GM18909 (cell line): ENCODE measurements at regions not wholly inside any gene's neighbourhood (a gene's known extent, or its start where the extent isn't known, plus 50 kb on each side); places are given as distances from the start of the nearest gene placed in this dataset.

ENCODE experiments used
- ATAC-seq: cut with Tn5 transposase; IDR thresholded peaks from one replicate; pipeline ENCODE4 v1.9.1; 2021; ENCODE audit warnings: mild to moderate bottlenecking; ENCODE audit not compliant: unreplicated experiment, poor library complexity

DNA sequence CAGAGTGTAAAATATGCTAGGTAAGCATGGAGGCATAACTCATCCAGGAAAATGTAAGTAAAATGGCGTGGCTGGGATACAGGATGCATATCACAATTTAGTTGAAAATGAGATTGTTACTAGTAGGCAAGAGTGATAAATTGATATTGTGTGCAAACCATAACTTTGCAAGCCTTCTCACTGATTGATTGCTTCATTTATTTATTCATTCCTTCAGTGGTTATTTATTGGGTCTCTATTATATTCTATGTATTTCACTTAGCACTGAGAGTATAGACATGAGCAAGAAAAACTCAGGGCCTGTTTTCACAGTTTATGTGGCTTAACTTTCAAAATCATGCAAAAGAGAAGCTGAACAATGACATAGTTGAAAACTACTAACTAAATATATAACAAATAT lies 241.0 kb upstream of the EYS start:
- no peak for ATAC-seq

DNA sequence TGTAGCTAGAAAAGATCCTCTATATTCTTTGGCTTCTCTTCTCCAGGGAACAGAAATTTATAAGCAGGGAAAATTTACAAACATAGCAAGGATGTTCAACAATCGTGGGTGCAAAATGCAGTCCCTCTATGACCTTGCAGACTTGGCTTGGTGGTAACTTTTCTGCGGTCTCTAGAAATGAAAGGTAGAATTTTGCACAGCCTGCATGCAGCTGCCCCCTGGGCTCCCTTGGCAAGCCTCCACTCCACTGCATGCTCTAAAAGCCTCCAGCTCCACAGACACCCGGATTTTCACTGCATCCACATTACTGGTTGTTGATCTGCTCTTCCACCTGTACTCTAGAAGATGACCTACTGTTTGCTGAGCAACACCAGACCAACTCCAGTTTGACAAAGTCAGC lies 236.5 kb upstream of the EYS start:
- ATAC-seq, result no peak

DNA sequence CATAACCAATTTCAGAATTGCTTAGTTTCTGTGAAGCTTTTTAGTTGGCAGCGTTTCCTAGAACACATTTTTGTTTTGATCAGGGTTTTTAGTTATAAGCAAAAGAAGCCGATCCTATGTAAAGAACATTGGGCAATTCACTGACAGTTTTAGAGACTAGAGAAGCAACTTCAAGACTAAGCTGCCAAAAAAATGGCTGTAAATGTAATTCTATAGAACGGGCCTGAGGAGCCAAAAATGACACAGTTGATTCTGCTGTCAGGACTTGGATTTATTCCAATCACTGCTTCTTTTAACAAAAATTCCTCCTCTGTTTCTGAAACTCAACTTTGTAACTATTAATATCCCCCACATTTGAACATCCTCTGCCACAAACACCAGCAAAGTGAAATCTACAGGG lies 236.0 kb upstream of the EYS start:
- ATAC-seq, result no peak

DNA sequence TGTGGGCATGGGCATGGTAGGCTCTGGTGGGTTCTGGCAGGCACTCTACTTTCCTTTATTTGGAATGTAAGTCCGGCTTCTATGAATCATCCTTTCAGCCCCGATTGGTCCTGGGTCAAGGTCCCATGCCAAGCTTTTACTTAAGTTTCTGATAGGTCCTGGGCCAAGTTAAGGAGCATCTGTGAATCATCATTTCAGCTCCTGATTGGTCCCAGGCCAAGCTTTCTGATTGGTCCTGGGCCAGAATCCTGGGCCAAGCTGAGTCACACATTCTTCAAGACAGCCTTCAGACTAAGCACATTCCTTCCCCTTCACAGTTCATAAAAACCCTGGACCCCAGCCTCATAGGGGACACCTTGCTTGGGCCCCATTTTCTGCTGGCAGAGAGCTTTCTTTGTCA lies 231.0 kb upstream of the EYS start:
- ATAC-seq, result no peak

DNA sequence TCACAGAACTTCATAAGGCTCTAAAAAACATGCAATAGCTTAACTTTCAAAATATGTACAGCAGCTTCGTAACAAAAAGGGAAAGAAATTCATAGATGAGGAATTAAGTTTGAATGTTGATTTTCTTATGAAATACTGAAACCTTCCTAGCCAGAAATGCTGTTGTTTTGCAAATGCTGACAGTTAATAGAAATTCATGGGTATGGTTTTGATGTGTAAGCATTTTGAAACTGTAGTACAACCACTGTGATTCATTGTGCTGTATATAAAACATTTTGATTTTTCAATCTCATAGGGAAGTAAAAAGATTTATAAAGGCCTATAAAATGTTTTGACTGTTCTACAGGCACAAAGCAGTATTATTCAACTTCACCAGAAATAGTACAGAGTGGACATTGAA lies 228.4 kb upstream of the EYS start:
- no peak for ATAC-seq

DNA sequence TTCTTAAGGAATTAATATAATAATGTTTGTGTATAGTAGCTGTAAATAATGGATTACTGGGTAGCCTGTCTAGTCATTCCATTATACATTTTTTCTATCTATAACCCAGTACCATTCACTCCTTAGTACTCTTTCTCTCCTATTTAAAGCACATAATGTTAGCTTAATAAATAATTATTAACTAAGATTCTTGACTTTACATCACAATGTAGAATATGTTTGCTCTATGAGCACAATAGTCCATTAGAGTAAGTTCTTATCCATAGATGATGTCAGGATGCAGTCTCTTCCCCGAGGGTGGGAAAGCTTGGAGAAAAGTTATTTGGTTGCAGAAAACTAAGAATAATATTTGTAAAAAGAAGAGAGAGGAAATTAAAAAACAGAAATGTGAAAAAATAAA lies 226.4 kb upstream of the EYS start:
- ATAC-seq, result no peak

DNA sequence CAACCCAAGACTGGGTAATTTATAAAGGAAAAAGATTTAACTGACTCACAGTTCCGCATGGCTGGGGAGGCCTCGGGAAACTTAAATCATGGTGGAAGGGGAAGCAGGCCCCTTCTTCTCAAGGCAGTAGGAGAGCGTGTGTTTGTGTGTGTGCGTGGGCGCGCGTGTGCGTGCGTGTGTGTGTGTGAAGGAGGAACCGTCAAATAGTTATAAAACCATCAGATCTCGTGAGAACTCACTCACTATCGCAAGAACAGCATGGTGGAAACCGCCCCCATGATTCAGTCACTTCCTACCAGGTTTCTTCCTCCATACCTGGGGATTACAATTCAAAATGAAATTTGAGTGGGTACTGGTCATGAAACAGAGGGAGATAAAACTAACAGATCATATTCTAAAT lies 220.1 kb upstream of the EYS start:
- no peak for ATAC-seq

DNA sequence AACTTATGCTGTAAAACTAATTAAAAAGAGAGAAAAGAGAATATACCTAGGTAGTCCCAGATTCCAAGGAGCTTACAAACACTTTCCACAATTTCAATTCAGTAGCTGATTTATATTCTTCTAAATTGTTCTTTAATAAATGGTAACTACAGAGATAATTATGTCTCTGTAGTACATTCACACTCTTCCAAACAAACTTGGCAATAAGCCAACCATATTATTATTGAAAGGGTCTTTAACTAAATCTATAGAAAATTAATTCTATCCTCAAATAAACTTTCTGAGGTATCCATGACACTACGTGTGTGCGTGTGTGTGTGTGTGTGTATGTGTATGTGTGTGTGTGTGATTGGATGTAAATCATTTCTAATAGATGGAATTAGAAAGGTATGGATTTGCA lies 217.4 kb upstream of the EYS start:
- no peak for ATAC-seq

DNA sequence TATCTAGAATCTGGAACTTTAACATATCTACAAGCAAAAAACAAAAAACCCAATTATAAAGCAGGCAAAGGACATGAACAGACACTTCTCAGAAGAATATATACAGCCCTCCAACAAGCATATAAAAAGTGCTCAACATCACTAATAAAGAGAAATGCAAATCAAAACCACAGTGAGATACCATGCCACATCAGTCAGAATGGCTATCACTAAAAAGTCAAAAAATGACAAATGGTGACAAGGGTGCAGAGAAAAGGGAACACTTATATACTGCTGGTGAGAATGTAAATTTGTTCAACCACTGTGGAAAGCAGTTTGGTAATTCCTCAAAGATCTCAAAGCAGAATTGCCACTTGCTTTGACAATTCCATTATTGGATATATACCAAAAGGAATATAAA lies 215.0 kb upstream of the EYS start:
- ATAC-seq, result no peak

DNA sequence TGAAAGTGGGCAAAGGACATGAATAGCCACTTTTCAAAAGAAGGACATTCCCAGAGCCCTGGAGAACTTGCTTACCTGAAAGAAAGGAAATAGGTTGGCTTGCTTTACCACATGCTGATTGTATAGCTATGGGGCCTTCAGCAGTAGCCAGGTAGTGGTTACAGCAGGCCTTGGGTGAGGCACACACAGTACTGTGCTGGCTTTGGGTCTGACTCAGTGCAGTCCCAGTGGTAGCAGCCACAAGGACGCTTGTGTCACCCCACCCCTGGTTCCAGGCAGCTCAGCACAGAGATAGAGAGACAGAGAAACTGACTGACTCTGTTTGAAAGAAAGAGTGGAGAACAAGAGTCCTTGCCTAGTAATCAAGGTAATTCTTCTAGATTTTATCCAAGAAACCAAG lies 201.0 kb upstream of the EYS start:
- ATAC-seq, result no peak

DNA sequence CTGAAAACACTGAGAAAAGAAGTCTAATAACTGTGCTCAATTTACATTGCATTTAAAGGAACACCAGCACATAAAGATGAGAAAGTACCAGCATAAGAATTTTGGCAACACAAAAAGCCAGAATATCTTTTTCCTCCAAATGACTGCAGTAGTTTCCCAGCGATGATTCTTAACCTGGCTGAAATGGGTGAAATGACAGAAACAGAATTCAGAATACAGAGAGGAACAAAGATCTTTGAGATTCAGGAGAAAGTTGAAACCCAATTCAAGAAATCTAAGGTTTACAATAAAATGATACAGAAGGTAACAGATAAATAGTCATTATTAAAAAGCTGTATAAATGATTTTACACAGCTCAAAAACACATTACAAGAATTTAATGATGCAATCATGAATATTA lies 197.0 kb upstream of the EYS start:
- no peak for ATAC-seq

DNA sequence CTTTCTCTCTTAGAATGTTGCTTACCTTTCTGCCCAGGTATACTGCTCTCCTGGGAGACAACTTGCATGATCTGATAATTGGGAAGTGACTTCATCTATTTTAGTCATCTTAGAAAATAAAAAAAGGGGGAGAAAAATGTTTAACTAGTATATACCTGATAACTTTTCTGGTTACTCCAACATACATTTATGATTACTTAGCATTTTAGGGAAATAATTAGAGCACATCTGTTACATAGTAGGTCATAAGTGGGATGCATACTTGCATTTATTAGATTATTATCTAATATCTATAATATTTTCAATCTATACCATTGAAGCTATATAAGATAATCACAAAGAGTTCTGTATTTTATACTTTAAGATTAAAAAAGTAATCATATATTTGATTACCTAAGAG lies 193.9 kb upstream of the EYS start:
- ATAC-seq, result no peak

DNA sequence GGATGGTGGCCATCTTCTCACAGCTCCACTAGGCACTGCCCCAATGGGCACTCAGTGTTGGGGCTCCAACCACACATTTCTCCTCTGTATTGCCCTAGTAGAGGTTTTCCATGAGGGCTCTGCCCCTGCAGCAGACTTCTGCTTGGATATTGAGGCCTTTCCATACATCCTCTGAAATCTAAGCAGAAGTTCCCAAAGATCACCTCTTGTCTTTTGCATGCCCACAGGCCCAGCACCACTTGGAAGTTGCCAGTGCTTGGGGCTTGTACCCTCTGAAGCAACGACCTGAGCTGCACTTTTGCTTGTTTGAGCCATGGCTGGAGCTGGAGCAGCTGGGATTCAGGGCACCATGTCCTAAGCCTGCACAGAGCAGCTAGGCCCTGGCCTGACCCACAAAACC lies 189.1 kb upstream of the EYS start:
- no peak for ATAC-seq

DNA sequence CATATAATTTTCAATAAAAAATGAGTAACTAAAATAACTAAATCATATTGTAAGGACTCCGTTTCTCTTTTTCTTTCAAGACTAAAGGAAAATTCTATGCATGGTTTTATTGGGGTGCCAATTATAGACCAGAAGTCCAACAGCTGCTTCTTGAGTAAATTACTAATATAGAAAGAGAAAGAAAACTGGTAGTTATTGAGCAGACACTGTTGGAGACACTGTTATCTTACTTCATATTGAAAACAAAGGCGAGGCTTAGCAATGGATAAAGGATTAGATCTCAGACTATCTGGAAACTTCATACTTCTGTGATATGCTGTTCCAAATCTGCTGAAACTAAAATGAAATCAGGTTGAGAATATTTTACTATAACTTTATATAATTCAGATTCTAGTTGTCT lies 169.6 kb upstream of the EYS start:
- ATAC-seq, result no peak

DNA sequence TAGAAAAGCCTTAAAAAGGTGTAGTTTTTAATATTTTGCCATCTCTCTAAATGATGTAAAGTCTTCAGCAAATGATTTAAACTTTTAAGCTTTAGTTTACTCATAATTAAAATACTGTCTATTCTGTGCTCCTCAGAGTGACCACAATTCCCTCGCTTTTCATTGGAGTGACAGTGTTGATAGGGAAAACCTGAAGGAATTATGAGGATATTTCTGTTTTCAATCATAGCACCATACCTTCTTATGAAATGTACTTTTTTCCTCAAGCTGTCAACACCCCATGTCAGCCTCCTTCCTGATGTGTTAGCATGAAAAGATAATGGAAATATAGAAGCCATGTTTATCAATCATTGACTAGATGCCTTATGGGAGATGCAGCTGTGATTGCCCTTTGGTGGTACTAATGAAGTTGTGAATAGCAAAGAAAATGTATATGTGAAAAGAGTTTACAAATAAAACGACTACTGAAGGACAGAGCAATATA lies 145.4 kb upstream of the EYS start:
- ATAC-seq, result no peak

DNA sequence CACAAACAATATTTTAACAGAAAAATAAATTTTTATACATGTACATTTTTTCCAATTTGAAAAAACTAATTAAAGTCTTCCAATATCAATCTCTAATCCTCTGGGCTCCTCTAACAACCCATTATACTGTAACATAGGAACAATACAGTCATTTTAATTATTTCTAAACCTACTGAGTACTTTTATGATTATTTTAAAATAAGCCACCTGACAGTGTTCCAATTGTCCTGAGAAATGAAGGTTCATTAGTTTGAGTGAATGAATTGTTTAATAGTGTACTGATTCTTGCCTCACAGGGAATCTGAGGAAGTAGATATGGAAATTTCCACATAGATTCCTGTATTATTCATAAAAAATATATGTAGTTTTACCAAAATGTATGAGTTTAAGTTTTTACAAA lies 123.1 kb upstream of the EYS start:
- ATAC-seq, result no peak

DNA sequence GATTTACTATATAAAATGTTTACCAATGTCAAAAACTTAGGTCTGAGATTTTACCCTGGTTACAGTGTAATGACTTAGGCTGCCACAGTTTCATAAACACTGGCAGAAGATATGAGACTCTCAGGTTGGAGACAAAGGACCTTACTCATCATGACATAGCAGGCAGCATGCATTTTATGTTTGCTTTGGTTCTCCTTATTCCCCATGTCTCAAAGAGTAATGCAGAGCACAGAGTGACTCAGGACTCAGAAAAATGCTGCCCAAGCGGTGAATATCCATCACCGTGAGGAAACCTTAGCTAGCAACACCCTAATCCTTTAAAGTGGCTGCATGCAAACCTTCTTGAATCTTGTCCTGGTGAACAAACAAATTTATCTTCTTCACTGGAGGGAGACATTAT lies 112.1 kb upstream of the EYS start:
- no peak for ATAC-seq

DNA sequence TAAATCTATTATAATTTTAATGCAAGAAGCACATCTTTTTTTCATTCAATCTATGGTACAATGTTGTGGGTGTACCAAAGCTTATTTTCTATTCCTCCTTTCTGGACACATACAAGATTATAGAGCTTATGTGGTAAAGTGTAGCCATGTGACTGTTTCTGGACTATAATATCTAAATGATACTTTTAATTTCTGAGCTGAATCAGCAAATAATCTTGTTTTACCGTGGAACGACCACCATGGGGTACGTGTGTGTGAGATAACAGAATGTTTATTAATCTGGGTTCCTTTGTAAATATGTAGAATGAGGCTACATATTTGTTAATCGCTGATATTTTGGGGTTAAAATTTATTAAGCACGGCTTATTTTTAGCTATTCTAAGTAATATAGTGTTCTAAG lies 111.5 kb upstream of the EYS start:
- ATAC-seq, result no peak

DNA sequence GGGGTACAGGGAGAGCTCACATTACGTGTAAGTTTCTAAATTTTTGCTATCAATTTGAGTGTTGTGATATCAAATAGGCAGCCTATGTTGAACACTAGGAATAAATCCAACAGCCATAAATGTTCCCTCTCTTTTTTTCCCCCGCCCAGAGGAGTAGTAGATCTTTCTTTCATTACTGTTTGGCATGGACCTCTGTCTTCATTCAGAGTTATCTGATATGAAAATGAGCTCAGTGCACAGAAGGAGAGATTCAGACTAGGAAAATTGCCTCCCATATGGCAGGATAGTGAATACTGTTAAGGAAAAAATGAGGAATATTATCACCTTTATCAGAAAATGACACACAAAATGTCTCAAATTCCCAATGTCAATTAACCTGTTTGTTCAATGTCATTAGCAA lies 110.0 kb upstream of the EYS start:
- ATAC-seq, result no peak

DNA sequence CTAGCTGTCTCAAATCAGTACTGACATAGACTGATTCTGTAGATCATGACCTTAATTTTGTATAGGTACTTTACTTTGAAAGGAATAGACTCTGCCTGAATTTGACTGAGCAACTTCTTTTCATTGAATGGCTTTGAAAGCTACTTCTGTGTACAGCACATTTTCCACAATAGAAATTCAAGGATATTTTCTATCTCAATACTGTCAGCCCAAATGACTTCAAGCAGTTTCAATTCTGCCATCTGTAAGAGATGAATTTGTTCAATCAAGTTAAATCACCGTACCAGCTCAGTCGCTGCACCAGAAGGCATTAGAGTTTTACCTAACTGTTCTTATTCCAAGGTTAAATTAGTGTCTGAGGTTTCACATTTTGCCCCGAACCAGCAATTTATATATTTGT lies 107.0 kb upstream of the EYS start:
- no peak for ATAC-seq

DNA sequence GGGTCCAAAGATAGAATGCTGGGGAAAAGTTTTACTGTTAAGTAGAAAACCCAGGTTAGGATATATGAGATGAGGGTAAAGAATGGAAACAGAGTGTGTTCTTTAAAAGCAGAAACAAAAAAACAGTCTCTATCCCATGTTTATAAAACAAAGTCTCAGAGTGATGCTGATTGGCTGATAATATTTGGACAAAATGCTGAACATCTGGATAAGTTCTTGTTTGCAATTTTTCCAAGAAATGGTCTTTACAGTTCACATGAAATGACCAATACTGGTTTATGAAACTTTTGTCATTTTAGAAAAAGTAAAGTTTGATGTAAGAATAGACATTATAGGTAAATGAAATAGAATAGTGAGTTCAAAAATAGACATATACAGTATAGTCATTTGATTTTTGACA lies 96.2 kb upstream of the EYS start:
- no peak for ATAC-seq

DNA sequence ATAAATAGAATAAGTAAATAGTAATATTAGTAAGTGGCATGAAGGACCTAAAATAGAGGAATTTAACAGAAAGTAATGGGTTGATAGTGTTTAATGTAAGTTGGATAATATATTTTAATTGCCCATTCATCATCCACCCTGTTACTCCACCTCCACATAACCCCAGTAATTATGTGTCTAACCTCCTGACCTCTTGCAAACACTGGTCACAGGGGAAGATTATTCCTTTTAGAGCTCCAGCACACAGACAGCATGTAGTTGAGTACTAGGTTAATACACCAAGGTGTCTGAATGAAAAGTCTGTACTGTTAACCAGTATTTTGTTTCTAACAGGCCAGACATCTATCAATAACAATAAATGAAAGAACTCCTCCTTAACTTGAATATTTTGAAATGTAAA lies 92.4 kb upstream of the EYS start:
- ATAC-seq, result no peak

DNA sequence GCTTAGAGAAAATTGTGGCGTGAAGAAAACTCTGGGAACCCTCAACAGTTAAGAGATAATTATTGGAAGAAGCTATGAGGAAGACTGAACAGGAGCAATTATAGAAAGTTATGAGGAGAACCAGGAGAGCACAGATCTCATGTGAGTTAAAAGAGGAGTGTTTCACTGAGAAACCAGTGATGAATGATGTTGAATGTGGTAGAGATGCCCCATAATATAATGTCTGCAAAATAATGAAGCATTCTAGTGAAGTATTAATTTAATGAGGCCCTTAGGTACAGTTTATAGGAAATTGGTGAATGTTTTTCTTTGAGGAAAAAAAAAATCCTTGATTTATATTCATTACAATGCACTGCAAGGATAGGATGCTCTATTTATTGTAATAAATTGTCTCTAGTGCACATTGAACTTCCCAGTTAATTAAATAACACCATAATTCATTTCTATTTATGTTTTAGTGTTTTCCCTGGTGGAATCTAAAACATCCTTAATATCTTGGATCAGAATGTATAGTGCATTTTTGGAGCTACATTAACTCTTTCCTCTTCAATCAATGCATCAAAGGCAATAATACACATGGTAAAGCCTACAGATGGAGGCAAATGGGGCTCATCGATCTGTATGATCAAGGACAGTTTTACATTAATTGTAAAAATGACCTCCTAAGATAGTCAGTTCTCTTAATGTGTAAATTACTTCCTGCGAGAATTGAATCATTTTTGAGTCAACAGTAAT lies 91.4 kb upstream of the EYS start:
- ATAC-seq, result no peak
